Bronchial epithelial cell (primary cell): ENCODE measurements at regions not wholly inside any gene's neighbourhood (a gene's known extent, or its start where the extent isn't known, plus 50 kb on each side); places are given as distances from the start of the nearest gene placed in this dataset.

Experiments
- DNase-seq: peaks from one replicate; pipeline ENCODE4 v3.0.0-alpha.2; 2010; ENCODE audit warnings: low read depth
- FAIRE-seq: peaks from 2 replicates; lab custom pipeline; 2011; peaks lifted over from hg19 to GRCh38; lab: Jason Lieb, UNC
- H3K27me3 ChIP-seq: 2 replicates; pipeline ENCODE4 v1.5.1; 2011; ENCODE audit warnings: low read length; ENCODE audit not compliant: control insufficient read depth, insufficient read depth
- H3K36me3 ChIP-seq: 2 replicates; pipeline ENCODE4 v1.5.1; 2011; ENCODE audit warnings: low read length; ENCODE audit not compliant: control insufficient read depth, insufficient read depth
- H3K4me3 ChIP-seq: 2 replicates; pipeline ENCODE4 v1.5.1; 2011; ENCODE audit warnings: mild to moderate bottlenecking, low read depth, low read length, control low read depth
- TF ChIP-seq, protein P1 (sequence below): IDR thresholded peaks from 2 replicates; pipeline ENCODE4 v1.5.1; 2011; ENCODE audit warnings: mild to moderate bottlenecking, moderate library complexity, low read length, control low read depth, inconsistent platforms; ENCODE audit not compliant: insufficient read depth, severe bottlenecking

DNA sequence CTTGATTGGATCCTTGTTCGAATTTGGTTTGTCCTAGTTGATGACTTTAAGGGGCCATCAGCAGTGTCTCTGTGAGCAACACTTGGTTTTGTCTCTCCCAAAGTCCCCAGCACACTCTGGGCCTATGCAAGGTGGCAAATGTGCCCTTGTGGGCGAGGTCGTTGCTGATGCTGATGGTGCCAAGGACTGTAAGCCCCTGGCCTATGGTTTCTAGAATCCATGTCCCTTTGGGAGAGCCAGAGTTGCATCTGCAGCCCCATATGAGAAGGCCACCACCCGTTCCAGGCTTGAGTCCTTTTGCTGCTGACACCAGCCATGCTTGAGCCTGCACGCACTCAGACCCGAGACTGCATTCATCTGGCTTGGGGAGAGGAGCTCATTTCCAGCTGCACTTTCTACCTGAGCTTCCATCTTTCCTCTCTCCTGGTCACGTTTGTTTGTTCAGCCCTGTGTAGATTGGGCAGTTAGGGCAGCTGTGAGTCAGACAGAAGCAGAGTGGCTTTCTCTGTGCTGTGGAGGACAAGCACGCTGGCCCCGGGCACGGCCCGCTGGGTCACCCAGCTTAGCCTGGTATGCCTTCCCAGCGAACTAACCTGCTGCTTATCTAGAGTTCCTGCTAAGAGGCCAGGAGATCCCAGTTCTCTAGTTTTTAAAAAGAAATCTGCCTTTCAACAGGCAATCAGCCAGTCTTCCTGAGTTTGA lies 52.1 kb upstream of the CSF3R start:
- Histone ChIP-seq H3K4me3 (no peak overlapping the region), H3K36me3 (no peaks in the 10 kb centered on the region), H3K27me3 (peaks cover 1% of the 10 kb centered on the region)
- TF ChIP-seq, protein P1, sequence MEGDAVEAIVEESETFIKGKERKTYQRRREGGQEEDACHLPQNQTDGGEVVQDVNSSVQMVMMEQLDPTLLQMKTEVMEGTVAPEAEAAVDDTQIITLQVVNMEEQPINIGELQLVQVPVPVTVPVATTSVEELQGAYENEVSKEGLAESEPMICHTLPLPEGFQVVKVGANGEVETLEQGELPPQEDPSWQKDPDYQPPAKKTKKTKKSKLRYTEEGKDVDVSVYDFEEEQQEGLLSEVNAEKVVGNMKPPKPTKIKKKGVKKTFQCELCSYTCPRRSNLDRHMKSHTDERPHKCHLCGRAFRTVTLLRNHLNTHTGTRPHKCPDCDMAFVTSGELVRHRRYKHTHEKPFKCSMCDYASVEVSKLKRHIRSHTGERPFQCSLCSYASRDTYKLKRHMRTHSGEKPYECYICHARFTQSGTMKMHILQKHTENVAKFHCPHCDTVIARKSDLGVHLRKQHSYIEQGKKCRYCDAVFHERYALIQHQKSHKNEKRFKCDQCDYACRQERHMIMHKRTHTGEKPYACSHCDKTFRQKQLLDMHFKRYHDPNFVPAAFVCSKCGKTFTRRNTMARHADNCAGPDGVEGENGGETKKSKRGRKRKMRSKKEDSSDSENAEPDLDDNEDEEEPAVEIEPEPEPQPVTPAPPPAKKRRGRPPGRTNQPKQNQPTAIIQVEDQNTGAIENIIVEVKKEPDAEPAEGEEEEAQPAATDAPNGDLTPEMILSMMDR, result no peak
- DNase-seq, result no peak
- FAIRE-seq, result no peak

DNA sequence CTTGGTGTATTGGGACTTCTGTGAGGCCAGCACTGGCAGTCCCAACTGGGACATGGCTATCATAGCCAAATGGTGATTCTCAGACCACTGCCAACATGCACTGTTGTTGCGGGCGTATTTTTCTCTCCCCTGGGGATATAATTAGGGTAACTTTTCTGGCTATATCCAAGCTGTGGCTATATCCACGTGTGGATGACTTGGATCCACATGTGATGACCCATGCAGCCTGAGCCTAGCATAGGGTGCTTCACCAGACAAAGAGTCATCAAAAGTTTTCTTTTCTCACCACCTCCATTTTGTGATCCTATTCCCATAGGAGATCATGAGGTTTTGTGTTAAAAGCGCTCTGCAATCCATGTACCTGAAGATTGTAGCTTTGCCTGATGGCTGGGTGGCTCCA lies 51.2 kb upstream of the CSF3R start:
- H3K27me3 ChIP-seq, result no peaks in the 10 kb centered on the region
- TF ChIP-seq, protein P1, result no peak
- FAIRE-seq (no peak), DNase-seq (no peak)
- H3K36me3 ChIP-seq, result no peaks in the 10 kb centered on the region
- no peak overlapping the region for H3K4me3 ChIP-seq

DNA sequence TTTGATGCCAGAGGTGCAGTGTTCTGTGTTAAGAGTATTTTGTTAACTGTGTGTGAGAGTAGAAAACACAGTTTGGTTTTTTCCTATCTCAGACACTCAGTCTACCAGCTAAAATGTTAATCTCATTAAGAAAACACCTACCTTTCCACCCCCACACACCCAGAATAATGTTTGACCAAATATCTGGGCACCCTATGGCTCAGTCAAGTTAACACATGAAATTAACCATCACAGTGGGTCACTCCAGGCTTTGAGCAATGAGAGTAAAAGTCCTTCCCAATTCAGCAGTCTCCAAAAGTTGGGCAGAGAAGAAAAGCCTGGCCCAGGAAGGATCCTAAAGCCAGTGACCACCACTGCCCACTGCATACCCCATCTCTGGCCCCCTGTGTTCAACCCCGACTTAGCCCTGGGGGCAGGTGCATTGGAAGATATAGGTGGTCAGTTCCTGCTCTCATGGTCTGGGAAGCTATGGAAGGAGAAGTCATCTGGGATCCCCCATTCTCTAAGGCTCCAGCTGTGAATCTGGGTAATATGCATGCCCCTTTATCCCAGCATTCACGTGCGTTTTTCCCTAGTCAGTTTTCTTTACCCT lies 50.2 kb upstream of the CSF3R start:
- no peaks in the 10 kb centered on the region for H3K27me3 ChIP-seq
- TF ChIP-seq, protein P1, result no peak

More for the DNA sequence above, 50.2 kb upstream of the CSF3R start:
- Histone ChIP-seq H3K4me3 (no peak overlapping the region), H3K36me3 (no peaks in the 10 kb centered on the region)
- FAIRE-seq (no peak), DNase-seq (no peak)
